ENCODE measurements at regions not wholly inside any gene's neighbourhood (a gene's known extent, or its start where the extent isn't known, plus 50 kb on each side); places are given as distances from the start of the nearest gene placed in this dataset.

GRCh38 chr5:166725593-166725992 lies 1565.9 kb upstream of the WWC1 start:
- TF ChIP-seq, protein P1, sequence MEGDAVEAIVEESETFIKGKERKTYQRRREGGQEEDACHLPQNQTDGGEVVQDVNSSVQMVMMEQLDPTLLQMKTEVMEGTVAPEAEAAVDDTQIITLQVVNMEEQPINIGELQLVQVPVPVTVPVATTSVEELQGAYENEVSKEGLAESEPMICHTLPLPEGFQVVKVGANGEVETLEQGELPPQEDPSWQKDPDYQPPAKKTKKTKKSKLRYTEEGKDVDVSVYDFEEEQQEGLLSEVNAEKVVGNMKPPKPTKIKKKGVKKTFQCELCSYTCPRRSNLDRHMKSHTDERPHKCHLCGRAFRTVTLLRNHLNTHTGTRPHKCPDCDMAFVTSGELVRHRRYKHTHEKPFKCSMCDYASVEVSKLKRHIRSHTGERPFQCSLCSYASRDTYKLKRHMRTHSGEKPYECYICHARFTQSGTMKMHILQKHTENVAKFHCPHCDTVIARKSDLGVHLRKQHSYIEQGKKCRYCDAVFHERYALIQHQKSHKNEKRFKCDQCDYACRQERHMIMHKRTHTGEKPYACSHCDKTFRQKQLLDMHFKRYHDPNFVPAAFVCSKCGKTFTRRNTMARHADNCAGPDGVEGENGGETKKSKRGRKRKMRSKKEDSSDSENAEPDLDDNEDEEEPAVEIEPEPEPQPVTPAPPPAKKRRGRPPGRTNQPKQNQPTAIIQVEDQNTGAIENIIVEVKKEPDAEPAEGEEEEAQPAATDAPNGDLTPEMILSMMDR (conservative IDR thresholded peaks at IDR 0.05; ENCODE audit: low read length): no peak
- no peak for TF ChIP-seq EZH2phosphoT487 (IDR thresholded peaks at IDR 0.05; ENCODE audit: borderline replicate concordance, low read depth, low read length)
